Panc1 (cell line): ENCODE measurements at regions not wholly inside any gene's neighbourhood (a gene's known extent, or its start where the extent isn't known, plus 50 kb on each side); places are given as distances from the start of the nearest gene placed in this dataset.

ENCODE experiments used
- ATAC-seq: fragments of 200-7000 bp; cut with Tn5 transposase; 2 replicates; pipeline ENCODE4 v1.9.1; 2020; ENCODE audit warnings: mild to moderate bottlenecking, moderate library complexity
- BruUV-seq: library from RNA; stranded (reverse); fragments of 400-500 nt; replicated peaks from 2 replicates; lab custom pipeline; 2021; lab: Mats Ljungman, UMichigan
- CTCF ChIA-PET: fragments of 300-600 bp; sonication (Branson Sonifier 250); formaldehyde crosslinking; loops from one replicate; lab custom pipeline; 2022; ENCODE audit warnings: antibody characterized with exemption; lab: Charles Lee
- POLR2A ChIA-PET: fragments of 300-600 bp; sonication (Branson Sonifier 250); formaldehyde crosslinking; loops from one replicate; lab custom pipeline; 2022; ENCODE audit warnings: antibody characterized with exemption; lab: Charles Lee
- DNase-seq: peaks from one replicate; pipeline ENCODE4 v3.0.0-alpha.2; 2010; ENCODE audit warnings: low read depth, low spot score
- H3K27ac ChIP-seq: 2 replicates; pipeline ENCODE4 v1.5.1; 2011; ENCODE audit warnings: mild to moderate bottlenecking, low read length, inconsistent platforms
- H3K27me3 ChIP-seq: fragments of 200-500 bp; sonication (Bioruptor generic); 2 replicates; pipeline ENCODE4 v1.6.0; 2014; ENCODE audit warnings: low read length, inconsistent platforms; ENCODE audit not compliant: control insufficient read depth, insufficient read depth
- H3K36me3 ChIP-seq: fragments of 200-500 bp; sonication (Bioruptor generic); 2 replicates; pipeline ENCODE4 v1.5.1; 2014; ENCODE audit warnings: inconsistent platforms, mild to moderate bottlenecking, low read length, moderate library complexity; ENCODE audit not compliant: control insufficient read depth, insufficient read depth
- H3K4me1 ChIP-seq: 2 replicates; pipeline ENCODE4 v1.5.1; 2011; ENCODE audit warnings: inconsistent platforms, mild to moderate bottlenecking, low read length, moderate library complexity; ENCODE audit not compliant: control insufficient read depth, insufficient read depth
- H3K4me3 ChIP-seq, 2 experiments: 2 replicates each; pipeline ENCODE4 v1.5.1; 2011 to 2012; ENCODE audit warnings: low read depth in 2 of 2, low read length in 2 of 2, mild to moderate bottlenecking in 2 of 2, inconsistent platforms in 1 of 2, moderate library complexity in 1 of 2
- H3K9me3 ChIP-seq: fragments of 200-500 bp; sonication (Bioruptor generic); 2 replicates; pipeline ENCODE4 v1.5.1; 2014; ENCODE audit warnings: low read depth, mild to moderate bottlenecking, inconsistent platforms, low read length, moderate library complexity; ENCODE audit not compliant: control insufficient read depth, insufficient read depth
- CTCF ChIP-seq: fragments of 450-650 bp; IDR thresholded peaks from 2 replicates; pipeline ENCODE4 v1.5.1; 2017; ENCODE audit warnings: mild to moderate bottlenecking
- POLR2AphosphoS5 ChIP-seq: IDR thresholded peaks from 2 replicates; pipeline ENCODE4 v1.6.1; 2012; ENCODE audit warnings: mild to moderate bottlenecking, low read depth, low read length, moderate library complexity
- REST ChIP-seq, 2 experiments: IDR thresholded peaks; 2 replicates each; pipeline ENCODE4 v1.6.1; 2011 to 2012; ENCODE audit warnings: low read depth in 2 of 2, control low read depth in 1 of 2, low read length in 1 of 2, mild to moderate bottlenecking in 1 of 2, moderate library complexity in 1 of 2; ENCODE audit not compliant: insufficient read depth in 1 of 2
- SIN3A ChIP-seq: IDR thresholded peaks from 2 replicates; pipeline ENCODE4 v1.6.1; 2012; ENCODE audit warnings: low read depth, mild to moderate bottlenecking, low read length, moderate library complexity, borderline replicate concordance; ENCODE audit not compliant: insufficient read depth
- TCF7L2 ChIP-seq: IDR thresholded peaks from 2 replicates; pipeline ENCODE4 v1.6.1; 2011; ENCODE audit warnings: mild to moderate bottlenecking, low read depth, low read length, inconsistent platforms
- in situ Hi-C: cut with HindIII; loops from 2 replicates; pipeline ENCODE4 v1.10.0; 2016; ENCODE audit warnings: low sequenced_read_pairs, low pct_unique_long_range_greater_than_20kb
- intact Hi-C: fragments of 100-400 bp; cut with micrococcal nuclease; formaldehyde crosslinking; loops from one replicate; pipeline ENCODE4 v1.10.0; 2022; ENCODE audit not compliant: unreplicated experiment

GRCh38 chr13:58329746-58330145, 698.2 kb downstream of the PCDH17 start:
- in situ Hi-C loops, result no loop called here
- H3K4me3 ChIP-seq, result no peak overlapping the region
- no peaks in the 10 kb centered on the region for H3K9me3 ChIP-seq
- ChIA-PET POLR2A (no interaction called here), CTCF (no interaction called here)
- no peaks in the 10 kb centered on the region for H3K4me1 ChIP-seq
- no peak for ATAC-seq
- no peak overlapping the region for H3K27ac ChIP-seq
- DNase-seq, result no peak
- no peak for TF ChIP-seq CTCF
- TF ChIP-seq TCF7L2, result no peak
- TF ChIP-seq REST (IDR thresholded peaks at IDR 0.05; ENCODE audit: insufficient read depth in 1 of 2, low read depth in 2 of 2, low read length in 1 of 2), result no peak
- no peak for TF ChIP-seq POLR2AphosphoS5
- TF ChIP-seq SIN3A, result no peak
- intact Hi-C loops, result no loop called here
- BruUV-seq, result no TSS peak
- H3K27me3 ChIP-seq, result no peaks in the 10 kb centered on the region
- H3K36me3 ChIP-seq, result no peaks in the 10 kb centered on the region

- BruUV-seq, result no TSS peak
- no peaks in the 10 kb centered on the region for H3K9me3 ChIP-seq
- TF ChIP-seq CTCF, result no peak
- TF ChIP-seq SIN3A, result no peak
- no peak for TF ChIP-seq REST (IDR thresholded peaks at IDR 0.05; ENCODE audit: insufficient read depth in 1 of 2, low read depth in 2 of 2, low read length in 1 of 2)
- no peak for TF ChIP-seq TCF7L2
- no peak for TF ChIP-seq POLR2AphosphoS5
- H3K27ac ChIP-seq, result no peak overlapping the region
- ChIA-PET CTCF (no interaction called here), POLR2A (no interaction called here)
- H3K27me3 ChIP-seq, result no peaks in the 10 kb centered on the region
- H3K36me3 ChIP-seq, result no peaks in the 10 kb centered on the region
- intact Hi-C loops (no loop called here), in situ Hi-C loops (no loop called here)
- no peak overlapping the region for H3K4me3 ChIP-seq
- H3K4me1 ChIP-seq, result no peaks in the 10 kb centered on the region
- DNase-seq, result no peak
- ATAC-seq, result no peak
These were observed 709.4 kb downstream of the PCDH17 start for GRCh38 chr13:58340895-58341294.
